Loucy (cell line): ENCODE measurements at regions not wholly inside any gene's neighbourhood (a gene's known extent, or its start where the extent isn't known, plus 50 kb on each side); places are given as distances from the start of the nearest gene placed in this dataset.

Experiments used
- H2AFZ ChIP-seq: fragments of 200-600 bp; sonication (generic); 2 replicates; pipeline ENCODE4 v1.6.0; 2016; ENCODE audit warnings: antibody characterized with exemption, mild to moderate bottlenecking, low read length, moderate library complexity
- H3F3A ChIP-seq: fragments of 200-600 bp; 2 replicates; pipeline ENCODE4 v1.6.0; 2016; ENCODE audit warnings: antibody characterized with exemption, low read depth, mild to moderate bottlenecking
- H3K27me3 ChIP-seq: fragments of 200-600 bp; sonication (generic); 2 replicates; pipeline ENCODE4 v1.6.1; 2014; ENCODE audit warnings: low read length, mild to moderate bottlenecking; ENCODE audit not compliant: insufficient read depth, poor library complexity, severe bottlenecking
- H3K36me3 ChIP-seq: fragments of 200-600 bp; sonication (generic); 2 replicates; pipeline ENCODE4 v1.6.1; 2016; ENCODE audit warnings: low read length; ENCODE audit not compliant: insufficient read depth
- H3K4me1 ChIP-seq: fragments of 200-600 bp; sonication (generic); 2 replicates; pipeline ENCODE4 v1.5.1; 2014; ENCODE audit warnings: low read length, mild to moderate bottlenecking; ENCODE audit not compliant: insufficient read depth, poor library complexity, severe bottlenecking
- H3K4me2 ChIP-seq: fragments of 200-600 bp; sonication (generic); 2 replicates; pipeline ENCODE4 v1.6.0; 2014; ENCODE audit warnings: antibody characterized with exemption, low read length, low read depth, mild to moderate bottlenecking; ENCODE audit not compliant: poor library complexity, severe bottlenecking
- H3K4me3 ChIP-seq: fragments of 200-600 bp; sonication (generic); 2 replicates; pipeline ENCODE4 v1.5.1; 2014; ENCODE audit warnings: low read length, mild to moderate bottlenecking, mixed read lengths; ENCODE audit not compliant: poor library complexity, severe bottlenecking
- H3K79me2 ChIP-seq: fragments of 200-600 bp; sonication (generic); 2 replicates; pipeline ENCODE4 v1.6.1; 2014; ENCODE audit warnings: low read length; ENCODE audit not compliant: insufficient read depth
- H3K9ac ChIP-seq: fragments of 200-600 bp; sonication (generic); 2 replicates; pipeline ENCODE4 v1.6.0; 2014; ENCODE audit warnings: mild to moderate bottlenecking, low read depth, low read length, moderate library complexity; ENCODE audit not compliant: poor library complexity, severe bottlenecking
- H3K9me2 ChIP-seq: fragments of 200-600 bp; sonication (generic); replicated peaks from 2 replicates; pipeline ENCODE4 v1.6.1; 2016; ENCODE audit warnings: low read depth, low read length, mixed read lengths
- H3K9me3 ChIP-seq: fragments of 200-600 bp; sonication (generic); 2 replicates; pipeline ENCODE4 v1.6.1; 2014; ENCODE audit warnings: mild to moderate bottlenecking, antibody characterized with exemption, low read length, low read depth; ENCODE audit not compliant: insufficient read depth
- H4K20me1 ChIP-seq: fragments of 200-600 bp; sonication (generic); 2 replicates; pipeline ENCODE4 v1.6.0; 2014; ENCODE audit warnings: antibody characterized with exemption, low read length, mild to moderate bottlenecking; ENCODE audit not compliant: insufficient read depth, poor library complexity, severe bottlenecking
- CTCF ChIP-seq: fragments of 200-600 bp; sonication (generic); conservative IDR thresholded peaks from 2 replicates; pipeline ENCODE4 v1.5.1; 2014; ENCODE audit warnings: mild to moderate bottlenecking, antibody characterized with exemption, low read length
- EZH2phosphoT487 ChIP-seq: fragments of 200-600 bp; IDR thresholded peaks from 2 replicates; pipeline ENCODE4 v1.6.1; 2018; ENCODE audit warnings: antibody characterized with exemption, mild to moderate bottlenecking, moderate library complexity, borderline replicate concordance

GRCh38 chr12:125652681-125653080 is 587.4 kb downstream of the AACS start:
- H3K79me2 ChIP-seq: no peaks in the 10 kb centered on the region
- no peaks in the 10 kb centered on the region for H4K20me1 ChIP-seq
- H3K4me1 ChIP-seq: no peaks in the 10 kb centered on the region
- H3K9ac ChIP-seq: no peak overlapping the region
- TF ChIP-seq EZH2phosphoT487 (no peak), CTCF (no peak)
- no peaks in the 10 kb centered on the region for H3K36me3 ChIP-seq
- H3K9me2 ChIP-seq: no peaks in the 10 kb centered on the region
- no peaks in the 10 kb centered on the region for H3K9me3 ChIP-seq
- H2AFZ ChIP-seq: no peak overlapping the region
- no peak overlapping the region for H3K4me2 ChIP-seq
- no peaks in the 10 kb centered on the region for H3F3A ChIP-seq
- no peaks in the 10 kb centered on the region for H3K27me3 ChIP-seq
- H3K4me3 ChIP-seq: no peak overlapping the region

- Histone ChIP-seq H3K9ac (no peak overlapping the region), H3K27me3 (no peaks in the 10 kb centered on the region), H3K4me1 (no peaks in the 10 kb centered on the region), H3K9me3 (no peaks in the 10 kb centered on the region), H4K20me1 (no peaks in the 10 kb centered on the region), H3K9me2 (no peaks in the 10 kb centered on the region), H3K4me3 (no peak overlapping the region), H3K4me2 (no peak overlapping the region), H3F3A (no peaks in the 10 kb centered on the region), H3K79me2 (no peaks in the 10 kb centered on the region), H2AFZ (no peak overlapping the region), H3K36me3 (no peaks in the 10 kb centered on the region)
- TF ChIP-seq EZH2phosphoT487 (no peak), CTCF (no peak)
These were observed 592.4 kb downstream of the AACS start for GRCh38 chr12:125657681-125658080.

- Histone ChIP-seq H3K9ac (no peak overlapping the region), H3K36me3 (no peaks in the 10 kb centered on the region)
These were observed 609.5 kb downstream of the AACS start for GRCh38 chr12:125674554-125675338.

More at GRCh38 chr12:125674554-125675338, 609.5 kb downstream of the AACS start:
- Histone ChIP-seq H3K4me1 (no peaks in the 10 kb centered on the region), H4K20me1 (no peaks in the 10 kb centered on the region), H3K9me3 (no peaks in the 10 kb centered on the region), H3K4me3 (no peak overlapping the region), H3K27me3 (no peaks in the 10 kb centered on the region), H3F3A (no peaks in the 10 kb centered on the region), H3K79me2 (no peaks in the 10 kb centered on the region), H3K9me2 (no peaks in the 10 kb centered on the region), H2AFZ (no peak overlapping the region), H3K4me2 (no peak overlapping the region)
- TF ChIP-seq EZH2phosphoT487: no peak
- no peak for TF ChIP-seq CTCF
